Activated CD4-positive, alpha-beta T cell treated with anti-CD3 and anti-CD28 coated beads for 48 hours (primary cell): ENCODE measurements at regions not wholly inside any gene's neighbourhood (a gene's known extent, or its start where the extent isn't known, plus 50 kb on each side); places are given as distances from the start of the nearest gene placed in this dataset.

Experiments
- DNase-seq: peaks from one replicate; pipeline ENCODE4 v3.0.0-alpha.2; 2020

- no peak for DNase-seq
Observed at GRCh38 chr18:57991552-57991951, 52.5 kb upstream of the NEDD4L start.

GRCh38 chr18:57989536-57989935 lies 54.5 kb upstream of the NEDD4L start:
- no peak for DNase-seq

GRCh38 chr18:57984490-57985115 lies 59.4 kb upstream of the NEDD4L start:
- no peak for DNase-seq

- no peak for DNase-seq
Observed at GRCh38 chr18:57983965-57984364, 60.1 kb upstream of the NEDD4L start.

GRCh38 chr18:57983472-57983871 lies 60.6 kb upstream of the NEDD4L start:
- DNase-seq: no peak

- no peak for DNase-seq
Observed at GRCh38 chr18:57982372-57983021, 61.5 kb upstream of the NEDD4L start.

- no peak for DNase-seq
Observed at GRCh38 chr18:57981308-57982028, 62.6 kb upstream of the NEDD4L start.

GRCh38 chr18:57980573-57981307 lies 63.3 kb upstream of the NEDD4L start:
- no peak for DNase-seq

GRCh38 chr18:57976230-57976773 lies 67.7 kb upstream of the NEDD4L start:
- no peak for DNase-seq

GRCh38 chr18:57975805-57976204 lies 68.2 kb upstream of the NEDD4L start:
- DNase-seq: no peak

GRCh38 chr18:57974585-57975265 lies 69.3 kb upstream of the NEDD4L start:
- no peak for DNase-seq

GRCh38 chr18:57973889-57974288 lies 70.1 kb upstream of the NEDD4L start:
- DNase-seq: no peak

- peak; percentile 18 for DNase-seq
Observed at GRCh38 chr18:57970356-57971095, 73.5 kb upstream of the NEDD4L start.

GRCh38 chr18:57969824-57970223 lies 74.2 kb upstream of the NEDD4L start:
- no peak for DNase-seq

- DNase-seq: no peak
Observed at GRCh38 chr18:57965246-57965645, 78.8 kb upstream of the NEDD4L start.

- DNase-seq: no peak
Observed at GRCh38 chr18:57961876-57962505, 82.0 kb upstream of the NEDD4L start.

- DNase-seq: no peak
Observed at GRCh38 chr18:57961411-57961810, 82.6 kb upstream of the NEDD4L start.

- peak; percentile 6 for DNase-seq
Observed at GRCh38 chr18:57959278-57959677, 84.7 kb upstream of the NEDD4L start.

GRCh38 chr18:57957210-57957609 lies 86.8 kb upstream of the NEDD4L start:
- DNase-seq: no peak

GRCh38 chr18:57956491-57956890 lies 87.5 kb upstream of the NEDD4L start:
- DNase-seq: no peak

- no peak for DNase-seq
Observed at GRCh38 chr18:57954935-57955334, 89.1 kb upstream of the NEDD4L start.
